Colonic mucosa (tissue), 4 donors: ENCODE measurements at regions not wholly inside any gene's neighbourhood (a gene's known extent, or its start where the extent isn't known, plus 50 kb on each side); places are given as distances from the start of the nearest gene placed in this dataset.

Experiments used
- DNase-seq: peaks from one replicate; pipeline ENCODE4 v3.0.0-alpha.2; 2020
- H3K27ac ChIP-seq: fragments of 200-600 bp; one replicate; pipeline ENCODE4 v1.8.0; 2021
- H3K27me3 ChIP-seq: fragments of 200-600 bp; one replicate; pipeline ENCODE4 v1.8.0; 2021
- H3K36me3 ChIP-seq: fragments of 200-600 bp; one replicate; pipeline ENCODE4 v1.8.0; 2021
- H3K4me1 ChIP-seq: fragments of 200-600 bp; one replicate; pipeline ENCODE4 v1.8.0; 2021; ENCODE audit warnings: mild to moderate bottlenecking
- H3K4me3 ChIP-seq: fragments of 200-600 bp; one replicate; pipeline ENCODE4 v1.8.0; 2021
- H3K9ac ChIP-seq, 2 donors: one replicate each; pipeline ENCODE4 v1.7.0; 2013; ENCODE audit warnings: control low read depth in 2 of 2, low read depth in 2 of 2, low read length in 2 of 2
- H3K9me3 ChIP-seq: fragments of 200-600 bp; one replicate; pipeline ENCODE4 v1.8.0; 2021
- intact Hi-C: fragments of 100-400 bp; cut with DNase I; formaldehyde crosslinking; loops from one replicate; pipeline ENCODE4 v1.14.1; 2022
- TF ChIP-seq, protein P1 (sequence below): fragments of 200-600 bp; IDR thresholded peaks from one replicate; pipeline ENCODE4 v1.8.0; 2022; ENCODE audit warnings: antibody characterized with exemption, mild to moderate bottlenecking
- donor health status: healthy.
- donor health status: DM: no; HTN: no; CAD: no.
- donor health status: DM: no; HTN: no; CAD: no.

DNA sequence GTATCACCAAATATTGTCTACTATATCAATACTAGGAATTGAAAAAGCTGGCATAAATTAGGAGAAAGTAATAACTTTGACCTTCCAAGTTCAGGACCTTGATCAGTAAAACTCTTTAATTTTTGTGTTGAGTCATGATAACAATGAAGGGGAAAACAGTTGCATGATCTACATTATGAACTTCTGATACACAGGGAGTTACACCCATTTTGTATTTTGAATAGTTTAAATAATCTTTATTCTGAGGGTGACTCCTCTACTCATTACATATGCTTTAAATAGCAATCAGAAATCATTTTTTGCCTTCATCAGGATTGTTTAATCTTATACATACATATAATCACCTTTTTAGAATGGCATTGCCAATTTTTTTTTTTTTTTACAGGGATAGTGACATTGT is 492.5 kb downstream of the NAV3 start:
- TF ChIP-seq, protein P1, sequence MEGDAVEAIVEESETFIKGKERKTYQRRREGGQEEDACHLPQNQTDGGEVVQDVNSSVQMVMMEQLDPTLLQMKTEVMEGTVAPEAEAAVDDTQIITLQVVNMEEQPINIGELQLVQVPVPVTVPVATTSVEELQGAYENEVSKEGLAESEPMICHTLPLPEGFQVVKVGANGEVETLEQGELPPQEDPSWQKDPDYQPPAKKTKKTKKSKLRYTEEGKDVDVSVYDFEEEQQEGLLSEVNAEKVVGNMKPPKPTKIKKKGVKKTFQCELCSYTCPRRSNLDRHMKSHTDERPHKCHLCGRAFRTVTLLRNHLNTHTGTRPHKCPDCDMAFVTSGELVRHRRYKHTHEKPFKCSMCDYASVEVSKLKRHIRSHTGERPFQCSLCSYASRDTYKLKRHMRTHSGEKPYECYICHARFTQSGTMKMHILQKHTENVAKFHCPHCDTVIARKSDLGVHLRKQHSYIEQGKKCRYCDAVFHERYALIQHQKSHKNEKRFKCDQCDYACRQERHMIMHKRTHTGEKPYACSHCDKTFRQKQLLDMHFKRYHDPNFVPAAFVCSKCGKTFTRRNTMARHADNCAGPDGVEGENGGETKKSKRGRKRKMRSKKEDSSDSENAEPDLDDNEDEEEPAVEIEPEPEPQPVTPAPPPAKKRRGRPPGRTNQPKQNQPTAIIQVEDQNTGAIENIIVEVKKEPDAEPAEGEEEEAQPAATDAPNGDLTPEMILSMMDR, result no peak
- H3K36me3 ChIP-seq, result no peaks in the 10 kb centered on the region
- no peak overlapping the region for H3K27ac ChIP-seq

DNA sequence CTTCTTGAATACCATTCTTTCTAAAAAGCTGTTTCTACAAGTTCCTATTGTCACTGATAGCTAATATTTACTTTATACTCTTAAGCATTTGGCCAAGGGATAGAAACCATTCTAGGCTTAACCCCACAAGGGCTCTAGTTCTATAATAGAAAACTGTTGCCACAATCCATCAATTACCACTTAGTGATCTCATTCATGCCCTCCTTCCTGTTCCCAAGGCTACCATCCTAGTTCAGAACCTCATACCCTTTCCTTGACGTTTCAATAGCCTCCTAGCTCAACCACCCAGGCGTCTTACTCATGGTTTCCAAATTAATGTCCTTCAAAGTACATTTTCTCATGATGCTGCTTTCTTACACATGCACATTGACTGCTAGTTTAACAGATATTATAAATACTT is 493.5 kb downstream of the NAV3 start:
- H3K4me3 ChIP-seq, result no peak overlapping the region
- H3K36me3 ChIP-seq, result no peaks in the 10 kb centered on the region
- no peak overlapping the region for H3K9ac ChIP-seq
- intact Hi-C loops, result no loop called here
- H3K27ac ChIP-seq, result no peak overlapping the region
- TF ChIP-seq, protein P1, result no peak
- no peaks in the 10 kb centered on the region for H3K27me3 ChIP-seq
- no peaks in the 10 kb centered on the region for H3K4me1 ChIP-seq
- no peak for DNase-seq
- no peaks in the 10 kb centered on the region for H3K9me3 ChIP-seq

More for the DNA sequence above, 492.5 kb downstream of the NAV3 start:
- H3K9ac ChIP-seq, result no peak overlapping the region
- no peaks in the 10 kb centered on the region for H3K27me3 ChIP-seq
- H3K4me3 ChIP-seq, result no peak overlapping the region
- H3K9me3 ChIP-seq, result no peaks in the 10 kb centered on the region
- intact Hi-C loops, result no loop called here
- no peak for DNase-seq
- no peaks in the 10 kb centered on the region for H3K4me1 ChIP-seq

DNA sequence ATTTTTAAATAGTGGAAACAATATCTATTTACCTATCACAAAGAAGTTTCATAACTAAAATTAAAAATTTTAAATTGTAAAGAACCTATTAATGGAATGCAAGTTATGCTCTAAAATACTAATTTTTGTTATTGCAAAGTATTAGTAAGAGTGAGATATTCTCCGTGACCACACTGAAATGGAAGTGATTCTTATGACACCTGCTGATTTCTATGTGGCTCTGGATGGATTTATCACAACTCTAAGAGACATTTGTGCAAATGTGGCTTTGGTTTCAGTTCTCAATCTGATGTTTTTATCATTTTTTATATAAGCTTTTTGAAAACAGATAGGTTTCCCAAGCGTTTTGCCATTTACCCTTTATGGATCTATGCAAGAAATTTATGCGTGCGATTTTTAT is 497.8 kb downstream of the NAV3 start:
- no peaks in the 10 kb centered on the region for H3K27me3 ChIP-seq
- TF ChIP-seq, protein P1, result no peak
- no peak overlapping the region for H3K9ac ChIP-seq
- H3K9me3 ChIP-seq, result no peaks in the 10 kb centered on the region
- intact Hi-C loops, result no loop called here
- H3K4me1 ChIP-seq, result no peaks in the 10 kb centered on the region
- DNase-seq, result no peak
- no peaks in the 10 kb centered on the region for H3K36me3 ChIP-seq
- no peak overlapping the region for H3K4me3 ChIP-seq
- no peak overlapping the region for H3K27ac ChIP-seq

DNA sequence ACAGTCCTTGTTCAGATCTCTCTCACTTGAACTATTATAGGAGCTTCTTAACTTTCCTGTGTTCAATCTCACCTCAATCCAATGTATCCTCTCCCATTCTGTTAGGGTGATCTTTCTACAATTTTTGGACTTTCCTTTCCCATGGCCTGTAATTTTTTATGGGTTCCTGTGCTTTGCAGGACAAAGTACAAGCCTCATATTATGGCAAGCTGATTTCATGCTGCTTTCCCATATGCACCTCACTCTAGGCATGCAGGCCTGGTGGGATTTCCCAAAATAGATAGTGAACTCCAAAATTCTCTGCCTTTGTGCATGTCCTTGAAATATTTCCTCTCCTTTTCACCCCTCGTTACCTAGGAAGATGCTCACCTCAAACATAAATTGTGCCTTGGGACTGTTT is 499.4 kb downstream of the NAV3 start:
- Histone ChIP-seq H3K27me3 (no peaks in the 10 kb centered on the region), H3K27ac (no peak overlapping the region), H3K9ac (no peak overlapping the region), H3K36me3 (no peaks in the 10 kb centered on the region), H3K4me1 (no peaks in the 10 kb centered on the region), H3K9me3 (no peaks in the 10 kb centered on the region), H3K4me3 (no peak overlapping the region)
- intact Hi-C loops, result no loop called here
- TF ChIP-seq, protein P1, result no peak
- no peak for DNase-seq

DNA sequence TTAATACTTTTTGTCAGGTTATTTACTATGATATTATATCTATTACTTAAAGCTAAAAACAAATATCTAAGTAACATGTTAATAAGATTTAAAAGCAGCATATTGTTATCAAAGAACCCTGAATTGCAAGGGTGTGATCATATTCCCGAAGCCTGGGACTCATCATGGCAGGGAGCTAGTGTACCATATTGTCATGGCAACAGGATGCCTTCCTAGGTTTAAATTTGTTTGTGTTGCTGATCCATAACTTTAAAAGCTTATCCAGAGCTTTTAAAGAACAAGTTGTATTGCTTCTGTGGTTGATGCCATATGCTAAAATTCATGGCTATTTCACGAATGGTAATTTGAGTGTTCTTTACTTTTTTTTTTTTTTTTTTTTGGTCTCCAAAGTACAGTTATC is 500.5 kb downstream of the NAV3 start:
- intact Hi-C loops, result no loop called here
- TF ChIP-seq, protein P1, result no peak
- Histone ChIP-seq H3K4me3 (no peak overlapping the region), H3K27me3 (no peaks in the 10 kb centered on the region), H3K4me1 (no peaks in the 10 kb centered on the region), H3K9ac (no peak overlapping the region), H3K27ac (no peak overlapping the region), H3K9me3 (no peaks in the 10 kb centered on the region), H3K36me3 (no peaks in the 10 kb centered on the region)
- no peak for DNase-seq

DNA sequence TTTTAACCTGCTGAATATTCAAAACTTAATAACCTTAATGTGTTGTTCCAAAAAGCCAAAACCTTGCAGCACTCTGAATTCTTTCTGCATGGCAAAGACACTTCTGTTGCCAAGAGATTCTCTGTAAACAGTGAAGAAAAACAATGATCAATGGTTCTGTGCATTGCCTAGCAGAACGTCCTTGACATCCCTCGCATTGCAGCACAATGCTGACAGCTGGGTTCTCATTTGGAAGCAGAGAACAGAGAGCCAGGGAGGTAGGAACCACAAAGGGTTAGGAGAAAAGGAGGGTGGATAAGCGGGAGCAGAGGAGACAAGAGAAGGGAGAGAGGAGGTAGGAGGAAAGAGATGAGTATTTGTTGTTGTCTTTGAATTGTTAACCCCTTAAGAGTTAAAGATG is 501.1 kb downstream of the NAV3 start:
- no peak overlapping the region for H3K4me3 ChIP-seq
- DNase-seq, result no peak
- intact Hi-C loops, result no loop called here
- no peaks in the 10 kb centered on the region for H3K36me3 ChIP-seq
- no peaks in the 10 kb centered on the region for H3K9me3 ChIP-seq
- no peaks in the 10 kb centered on the region for H3K27me3 ChIP-seq
- H3K9ac ChIP-seq, result no peak overlapping the region
- no peaks in the 10 kb centered on the region for H3K4me1 ChIP-seq
- TF ChIP-seq, protein P1, result no peak
- H3K27ac ChIP-seq, result no peak overlapping the region
